HEK293T (cell line): ENCODE measurements at regions not wholly inside any gene's neighbourhood (a gene's known extent, or its start where the extent isn't known, plus 50 kb on each side); places are given as distances from the start of the nearest gene placed in this dataset.

Experiments
- CTCF ChIA-PET: fragments of 350-600 bp; formaldehyde crosslinking; extraction: SDS; loops from one replicate; lab custom pipeline; 2021; ENCODE audit warnings: antibody characterized with exemption, inconsistent platforms; lab: Yijun Ruan, JAX
- POLR2A ChIA-PET: fragments of 350-600 bp; formaldehyde crosslinking; extraction: SDS; loops from one replicate; lab custom pipeline; 2020; ENCODE audit warnings: antibody characterized with exemption, inconsistent platforms; lab: Yijun Ruan, JAX
- DNase-seq: peaks from one replicate; pipeline ENCODE4 v3.0.0; 2012; ENCODE audit warnings: mixed read lengths; ENCODE audit errors: extremely low spot score
- ARNT ChIP-seq: fragments of 450-650 bp; IDR thresholded peaks from 2 replicates; pipeline ENCODE4 v1.6.1; 2017; ENCODE audit warnings: mild to moderate bottlenecking
- BHLHE40 ChIP-seq: fragments of 450-650 bp; IDR thresholded peaks from 2 replicates; pipeline ENCODE4 v1.6.1; 2016; ENCODE audit warnings: mild to moderate bottlenecking, moderate library complexity, borderline replicate concordance
- CTBP1 ChIP-seq: fragments of 450-650 bp; IDR thresholded peaks from 2 replicates; pipeline ENCODE4 v1.6.1; 2016; ENCODE audit warnings: borderline replicate concordance
- ELF4 ChIP-seq: fragments of 450-650 bp; IDR thresholded peaks from 2 replicates; pipeline ENCODE4 v1.6.1; 2017; ENCODE audit warnings: antibody characterized with exemption
- FOXA1 ChIP-seq: fragments of 450-650 bp; IDR thresholded peaks from 2 replicates; pipeline ENCODE4 v1.6.1; 2016; ENCODE audit warnings: mild to moderate bottlenecking
- FOXK2 ChIP-seq: fragments of 450-650 bp; IDR thresholded peaks from 2 replicates; pipeline ENCODE4 v1.6.1; 2016; ENCODE audit warnings: mild to moderate bottlenecking
- FOXM1 ChIP-seq: fragments of 450-650 bp; IDR thresholded peaks from 2 replicates; pipeline ENCODE4 v1.6.1; 2017; ENCODE audit warnings: mild to moderate bottlenecking, borderline replicate concordance
- HDGF ChIP-seq: fragments of 450-650 bp; IDR thresholded peaks from 2 replicates; pipeline ENCODE4 v1.6.1; 2017; ENCODE audit warnings: antibody characterized with exemption, borderline replicate concordance
- L3MBTL2 ChIP-seq: fragments of 450-650 bp; conservative IDR thresholded peaks from 2 replicates; pipeline ENCODE4 v1.6.1; 2016; ENCODE audit warnings: mild to moderate bottlenecking
- LEF1 ChIP-seq: fragments of 450-650 bp; IDR thresholded peaks from 2 replicates; pipeline ENCODE4 v1.6.1; 2017; ENCODE audit warnings: mild to moderate bottlenecking, borderline replicate concordance
- NFRKB ChIP-seq: fragments of 450-650 bp; IDR thresholded peaks from 2 replicates; pipeline ENCODE4 v1.6.1; 2016; ENCODE audit warnings: mild to moderate bottlenecking, moderate library complexity
- PKNOX1 ChIP-seq: fragments of 450-650 bp; IDR thresholded peaks from 2 replicates; pipeline ENCODE4 v1.6.1; 2016
- SP1 ChIP-seq: fragments of 450-650 bp; IDR thresholded peaks from 2 replicates; pipeline ENCODE4 v1.6.1; 2017
- SUZ12 ChIP-seq: fragments of 450-650 bp; IDR thresholded peaks from 2 replicates; pipeline ENCODE4 v1.6.1; 2016; ENCODE audit warnings: mild to moderate bottlenecking
- TARDBP ChIP-seq: fragments of 450-650 bp; IDR thresholded peaks from 2 replicates; pipeline ENCODE4 v1.6.1; 2016
- ZNF384 ChIP-seq: fragments of 450-650 bp; IDR thresholded peaks from 2 replicates; pipeline ENCODE4 v1.6.1; 2016

GRCh38 chr21:39020751-39021477, 162.3 kb downstream of the PSMG1 start:
- POLR2A ChIA-PET = no interaction called here
- CTCF ChIA-PET = no interaction called here
- no peak for TF ChIP-seq CTBP1
- TF ChIP-seq SP1 = no peak
- TF ChIP-seq PKNOX1 = no peak
- no peak for TF ChIP-seq HDGF
- no peak for TF ChIP-seq ELF4
- DNase-seq = no peak

- ChIA-PET CTCF (no interaction called here), POLR2A (no interaction called here)
- no peak for DNase-seq
- TF ChIP-seq ZNF384 (no peak), ARNT (no peak), NFRKB (no peak), HDGF (no peak), ELF4 (no peak), PKNOX1 (no peak), CTBP1 (no peak), BHLHE40 (no peak), FOXM1 (no peak), FOXA1 (no peak), FOXK2 (no peak), SP1 (no peak), TARDBP (no peak), L3MBTL2 (no peak), LEF1 (no peak), SUZ12 (no peak)
These were observed 164.5 kb downstream of the PSMG1 start for GRCh38 chr21:39018730-39019129.

GRCh38 chr21:39016740-39017315, 166.4 kb downstream of the PSMG1 start:
- ChIA-PET POLR2A (no interaction called here), CTCF (no interaction called here)
- no peak for DNase-seq
- TF ChIP-seq ARNT = no peak
- TF ChIP-seq CTBP1 = no peak
- no peak for TF ChIP-seq BHLHE40
- TF ChIP-seq NFRKB = no peak

GRCh38 chr21:39014747-39015146, 168.5 kb downstream of the PSMG1 start:
- no peak for DNase-seq
- ChIA-PET POLR2A (no interaction called here), CTCF (no interaction called here)
- TF ChIP-seq SUZ12 = no peak

GRCh38 chr21:39012326-39013230, 170.7 kb downstream of the PSMG1 start:
- POLR2A ChIA-PET = no interaction called here
- no peak for DNase-seq
- no peak for TF ChIP-seq ZNF384
- CTCF ChIA-PET = no interaction called here

- ChIA-PET CTCF (interaction anchor here (0.6 kb wide), 1 partner anchor 13 kb away, joined by 3 read pairs; no protein-coding TSS in a partner anchor), POLR2A (no interaction called here)
- TF ChIP-seq CTBP1 = no peak
- TF ChIP-seq FOXM1 = no peak
- no peak for TF ChIP-seq LEF1
- TF ChIP-seq BHLHE40 = no peak
- no peak for TF ChIP-seq FOXK2
- no peak for TF ChIP-seq L3MBTL2
- no peak for TF ChIP-seq SUZ12
- TF ChIP-seq PKNOX1 = no peak
- TF ChIP-seq FOXA1 = no peak
- TF ChIP-seq NFRKB = no peak
- TF ChIP-seq HDGF = no peak
- no peak for TF ChIP-seq ARNT
- no peak for TF ChIP-seq ELF4
- TF ChIP-seq SP1 = no peak
- TF ChIP-seq TARDBP = no peak
- TF ChIP-seq ZNF384 = no peak
- no peak for DNase-seq
These were observed 171.3 kb downstream of the PSMG1 start for GRCh38 chr21:39011911-39012310.
